ENCODE measurements at regions not wholly inside any gene's neighbourhood (a gene's known extent, or its start where the extent isn't known, plus 50 kb on each side); places are given as distances from the start of the nearest gene placed in this dataset.

DNA sequence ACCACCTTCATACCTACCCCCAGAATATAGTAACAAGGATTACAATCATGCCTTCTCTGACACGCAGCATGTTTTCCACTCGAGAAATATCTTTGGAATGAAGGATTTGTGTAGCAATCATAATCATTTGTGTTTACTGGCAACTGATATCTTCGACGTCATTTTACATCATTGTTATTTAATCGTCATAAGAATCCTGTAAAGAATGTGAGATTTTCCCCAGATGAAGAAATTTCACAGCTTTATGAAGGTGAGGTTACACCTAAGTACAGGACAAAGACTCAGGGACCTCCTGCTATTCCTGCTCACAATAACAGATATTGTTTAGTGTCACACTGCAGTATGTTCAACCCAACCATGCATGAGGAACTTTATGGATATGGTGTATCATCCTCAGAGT, 198.2 kb upstream of the LDB2 start:
- no peak for DNase-seq

DNA sequence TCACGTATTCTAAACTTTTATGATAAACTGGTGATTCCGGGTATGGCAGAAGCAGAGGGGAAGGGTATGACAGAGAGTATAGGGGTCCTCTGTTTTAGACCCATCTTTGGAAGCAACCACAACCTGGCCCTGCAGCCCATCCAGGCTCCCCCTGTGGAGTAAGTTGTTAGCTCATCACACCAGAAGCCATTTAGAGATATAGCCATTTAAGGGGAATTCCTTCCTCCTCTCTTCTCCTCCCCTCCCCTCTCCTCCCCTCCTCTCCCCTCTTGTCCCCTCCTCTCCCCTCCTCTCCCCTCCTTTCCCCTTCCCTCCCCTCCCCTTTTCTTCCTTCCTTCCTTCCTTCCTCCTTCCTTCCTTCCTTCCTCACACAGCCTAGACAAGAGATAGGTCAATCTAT, 197.3 kb upstream of the LDB2 start:
- DNase-seq = no peak

DNA sequence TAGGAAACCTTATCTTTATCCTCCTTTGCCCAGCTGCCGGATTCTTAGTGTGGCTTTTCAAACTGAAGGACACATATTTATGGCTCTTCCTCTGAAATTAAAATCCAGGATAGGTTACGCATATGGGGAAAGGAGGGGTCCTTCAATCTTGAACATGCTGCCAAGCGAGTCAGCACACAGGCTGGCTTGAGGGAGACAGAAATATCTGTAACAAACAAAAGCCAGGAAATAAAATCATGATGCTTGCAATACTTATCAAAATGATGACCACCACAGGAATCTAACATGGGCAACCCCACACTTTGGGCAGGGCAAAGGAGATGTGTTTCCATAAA, 196.4 kb upstream of the LDB2 start:
- no peak for DNase-seq

DNA sequence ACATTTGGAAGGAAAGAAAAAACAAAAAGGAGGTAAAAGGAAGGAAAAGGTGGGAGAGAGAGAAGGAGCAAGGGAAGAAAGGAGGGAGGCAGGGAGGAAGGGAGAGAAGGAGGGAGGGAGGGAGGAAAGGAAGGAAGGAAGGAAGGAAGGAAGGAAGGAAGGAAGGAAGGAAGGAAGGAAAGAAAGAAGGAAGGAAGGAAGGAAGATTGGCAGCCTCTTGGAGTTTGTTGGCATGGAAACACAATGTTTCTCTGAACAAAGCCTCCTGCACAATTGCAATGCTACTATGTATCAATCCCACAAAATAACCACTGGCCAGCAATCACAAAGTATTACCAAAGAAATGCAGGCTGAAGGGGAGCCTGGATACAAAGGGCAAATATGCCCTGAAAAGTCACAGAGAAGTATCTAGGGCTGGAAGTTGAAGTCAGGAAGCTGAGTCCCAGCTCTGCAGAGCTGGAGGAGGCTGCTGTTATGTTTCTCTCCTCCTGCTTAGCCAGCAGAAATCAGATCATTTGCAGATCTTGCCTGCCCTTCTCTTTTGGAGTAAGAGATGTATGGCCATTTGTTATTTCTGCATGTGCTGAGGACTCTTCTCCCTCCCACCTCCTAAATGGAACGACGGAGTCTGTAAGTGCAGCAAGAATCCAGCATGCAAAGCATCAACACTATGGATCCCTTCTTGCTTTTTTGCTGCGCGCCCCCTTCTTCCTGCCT, 195.9 kb upstream of the LDB2 start:
- DNase-seq = no peak

DNA sequence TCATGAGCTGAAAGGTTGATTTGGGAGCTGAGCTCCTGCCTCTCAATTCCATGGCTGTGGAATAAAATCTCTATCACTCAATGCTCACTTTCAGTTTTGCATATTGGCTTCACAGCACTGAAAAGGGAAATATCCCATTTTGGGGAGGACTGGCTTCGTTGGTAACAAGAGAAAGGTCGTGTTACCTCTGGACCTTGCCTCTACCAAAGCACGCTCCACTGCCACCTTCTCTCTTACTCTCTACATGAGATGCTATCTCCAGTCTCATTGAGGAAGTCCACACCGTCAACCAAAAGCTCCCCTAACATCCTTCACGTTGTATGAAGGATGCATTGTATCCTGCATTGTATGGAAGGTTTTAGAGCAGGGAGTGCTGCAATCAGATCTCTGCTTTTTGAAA, 195.0 kb upstream of the LDB2 start:
- no peak for DNase-seq

DNA sequence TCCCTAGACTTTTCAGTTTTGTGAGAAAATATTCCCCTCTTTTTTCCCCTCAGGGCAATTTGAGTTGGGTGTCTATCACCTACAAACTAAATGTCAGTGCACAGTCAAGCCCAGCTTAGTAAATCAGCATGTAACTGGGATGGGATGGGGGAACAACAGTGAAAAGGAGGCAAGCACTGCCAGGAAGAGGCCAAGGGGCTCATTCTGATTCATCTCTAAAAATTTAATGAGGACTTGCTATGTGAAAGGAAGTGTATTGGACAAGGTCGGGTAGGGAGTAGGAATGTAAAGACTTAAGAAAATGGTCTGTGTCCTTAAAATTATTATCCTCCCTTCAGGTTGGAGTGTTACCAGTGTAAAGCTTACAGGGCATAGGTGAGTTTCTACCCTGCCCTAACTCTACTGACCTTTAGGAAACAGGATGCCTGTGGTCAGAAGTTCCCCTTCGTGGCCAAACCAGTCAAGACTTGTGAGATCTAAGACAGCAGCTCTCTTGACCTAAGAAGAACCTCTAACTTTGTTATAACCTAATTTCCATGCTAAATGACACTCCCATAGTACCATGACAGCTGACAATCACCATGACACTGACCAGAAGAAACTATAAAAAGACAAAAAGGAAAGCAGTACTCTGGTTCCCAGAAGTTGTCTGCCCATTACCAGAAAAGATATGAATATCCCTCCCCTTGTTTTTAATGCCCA, 194.4 kb upstream of the LDB2 start:
- DNase-seq = no peak

DNA sequence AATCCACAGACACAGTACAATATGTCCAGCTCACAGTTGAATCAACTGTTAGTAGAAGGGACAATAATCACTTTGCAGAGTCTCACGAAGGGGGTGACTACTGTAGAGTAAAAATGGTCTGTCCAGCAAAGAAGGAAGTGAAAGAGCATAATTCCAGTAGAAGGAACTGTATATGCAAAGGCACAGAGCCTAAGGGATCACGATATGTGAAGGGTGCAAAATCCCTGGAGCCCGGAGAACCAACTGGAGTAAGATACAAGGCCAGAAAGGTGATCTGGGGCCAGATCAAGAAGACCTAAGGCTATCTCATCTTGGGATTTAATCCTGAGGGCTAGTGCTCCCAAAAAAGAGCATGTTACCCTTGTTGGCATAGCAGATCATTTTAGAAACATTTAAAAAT, 192.7 kb upstream of the LDB2 start:
- no peak for DNase-seq

DNA sequence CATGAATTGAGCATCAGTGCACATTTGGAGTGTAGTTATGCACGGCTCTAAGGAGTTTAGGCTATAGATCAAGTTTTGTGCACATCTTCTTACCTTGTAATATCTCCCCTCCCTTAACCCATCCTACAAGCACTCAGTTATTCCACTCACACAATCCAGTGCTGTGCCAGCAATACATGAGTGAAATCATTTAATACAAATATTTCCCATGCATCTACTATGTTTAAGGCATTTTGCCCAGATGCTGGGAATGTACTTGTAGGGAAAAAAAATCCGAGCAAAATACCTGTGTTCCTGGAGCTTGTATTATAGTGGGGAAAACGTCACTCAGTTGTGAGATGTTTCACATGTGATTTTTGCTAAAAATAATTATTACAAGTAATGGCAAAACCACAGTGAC, 191.6 kb upstream of the LDB2 start:
- no peak for DNase-seq

DNA sequence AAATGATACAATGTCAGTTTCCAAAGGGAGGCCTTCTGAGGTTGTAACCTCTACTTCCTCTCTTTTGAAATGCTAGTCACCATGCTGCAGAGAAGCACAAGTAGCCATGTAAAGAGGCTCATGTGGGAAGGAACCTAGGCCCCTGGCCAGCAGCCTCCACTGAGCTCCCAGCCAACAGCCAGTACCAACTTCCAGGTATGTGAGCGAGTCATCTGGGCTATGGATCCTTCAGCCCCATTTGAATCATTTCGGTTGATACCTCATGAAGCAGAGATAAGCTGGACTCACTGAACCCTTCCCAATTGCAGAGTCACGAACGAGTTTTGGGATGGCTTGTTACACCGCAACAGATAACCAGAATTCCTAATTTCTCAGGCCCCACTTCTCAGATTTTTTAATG, 187.0 kb upstream of the LDB2 start:
- DNase-seq = no peak

DNA sequence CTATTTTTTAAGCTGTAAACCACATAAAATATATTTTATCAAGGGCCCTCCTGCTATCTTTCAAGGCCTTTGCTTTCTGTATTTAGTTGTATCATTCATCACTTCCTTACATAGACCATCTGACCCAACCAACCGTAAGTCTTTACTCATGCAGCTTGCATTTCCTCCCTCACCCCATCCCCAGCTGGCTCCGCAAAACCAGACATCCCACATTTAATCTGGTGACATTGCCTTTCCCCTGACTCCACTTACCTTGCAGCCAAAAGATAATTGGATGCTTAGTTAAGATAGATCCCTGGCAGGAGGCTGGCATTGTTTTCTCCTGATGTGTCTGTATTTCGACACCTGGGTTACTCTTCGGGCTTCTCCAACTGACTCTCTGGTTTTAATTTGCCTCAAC, 183.7 kb upstream of the LDB2 start:
- no peak for DNase-seq

DNA sequence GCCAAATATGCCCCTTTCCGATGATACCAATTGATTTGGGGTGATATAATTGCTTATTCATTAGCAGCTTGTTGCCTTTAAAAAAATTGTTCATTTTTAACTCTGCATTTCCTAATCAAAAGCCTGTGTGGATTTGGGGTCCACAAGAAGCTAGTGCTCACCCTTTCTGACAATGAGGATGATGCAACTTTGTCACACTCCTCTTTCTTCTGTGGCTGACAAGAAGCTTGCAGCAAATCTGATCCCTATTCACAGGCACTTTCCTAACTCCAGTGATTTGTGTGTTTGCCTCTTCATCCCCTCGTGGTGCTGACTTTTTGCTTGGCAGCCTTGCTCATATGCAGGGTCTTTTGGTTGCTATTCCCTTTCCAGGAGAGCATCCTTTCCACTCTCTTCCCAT, 182.7 kb upstream of the LDB2 start:
- no peak for DNase-seq

DNA sequence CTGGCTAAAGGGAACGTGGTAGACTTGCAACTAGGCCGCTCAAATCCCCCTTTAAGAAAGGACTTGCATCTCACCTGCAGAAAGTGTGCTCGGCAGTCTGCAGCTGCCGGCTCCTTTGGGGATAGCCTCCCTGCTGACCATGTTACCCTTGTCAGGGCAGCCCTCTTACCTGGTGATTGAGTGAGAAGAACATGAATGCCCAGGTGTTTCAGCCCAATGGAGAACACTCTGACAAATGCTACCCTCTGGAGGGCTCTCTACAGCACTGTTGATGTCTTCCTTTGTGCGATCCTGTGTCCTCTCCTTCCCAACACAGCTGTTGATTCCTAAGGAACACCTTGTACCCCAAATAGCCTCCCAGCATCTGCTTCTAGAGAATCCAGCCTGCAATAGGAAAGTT, 178.7 kb upstream of the LDB2 start:
- DNase-seq = no peak

DNA sequence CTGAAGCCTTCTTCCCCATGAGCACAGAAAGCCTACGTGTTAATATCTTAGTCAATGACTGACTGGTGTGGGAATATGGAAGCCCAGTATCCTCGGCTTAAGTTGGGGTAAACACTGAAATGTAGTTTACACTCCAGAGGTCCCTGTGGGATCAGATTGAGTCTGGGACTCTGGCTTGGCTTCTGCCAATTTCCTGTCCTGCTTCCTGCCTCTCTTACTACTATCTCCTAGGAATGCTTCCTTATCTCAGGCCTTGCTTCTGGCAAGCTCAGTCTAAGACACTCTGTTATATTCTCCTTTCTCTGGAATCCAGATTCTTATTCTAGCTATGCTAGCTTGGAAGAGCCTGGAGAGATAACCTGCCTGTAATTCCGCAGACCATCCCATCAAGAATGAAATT, 174.0 kb upstream of the LDB2 start:
- no peak for DNase-seq

DNA sequence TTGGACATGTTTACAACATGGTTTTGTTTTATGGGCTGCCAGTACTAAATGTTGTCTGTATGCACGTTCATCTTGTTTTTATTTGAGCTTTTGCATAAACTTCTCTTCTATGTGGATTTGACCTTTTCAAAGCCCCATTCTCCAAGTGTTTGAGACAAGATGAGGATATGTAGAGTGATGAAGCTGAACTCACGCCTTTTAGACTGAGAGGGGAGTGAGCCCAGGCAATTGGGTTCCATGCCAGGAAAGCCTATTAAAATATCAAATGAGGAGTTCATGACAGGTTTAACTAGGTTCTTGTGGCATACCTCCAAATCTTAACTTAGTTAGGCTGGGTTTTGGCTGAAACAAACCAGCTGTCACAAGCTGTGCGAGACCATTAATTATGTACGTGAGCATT, 170.4 kb upstream of the LDB2 start:
- no peak for DNase-seq

DNA sequence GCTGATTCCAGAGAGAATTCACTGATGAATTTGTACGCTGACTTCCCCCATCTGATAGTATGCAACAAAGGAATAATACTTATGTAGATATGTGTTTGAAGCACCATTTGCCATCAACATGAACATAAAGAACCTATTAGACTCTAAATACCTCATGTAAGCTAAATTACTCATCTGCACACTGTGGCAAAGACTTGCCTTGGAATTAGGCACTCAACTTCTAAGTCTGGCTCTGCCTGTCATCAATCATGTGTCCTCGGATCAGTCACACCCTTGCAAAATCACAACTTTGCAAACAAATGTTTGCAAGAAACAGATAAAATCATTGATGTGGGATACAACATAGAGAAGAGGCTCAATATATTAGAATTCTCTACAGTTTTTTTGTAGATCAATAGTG, 169.9 kb upstream of the LDB2 start:
- no peak for DNase-seq

DNA sequence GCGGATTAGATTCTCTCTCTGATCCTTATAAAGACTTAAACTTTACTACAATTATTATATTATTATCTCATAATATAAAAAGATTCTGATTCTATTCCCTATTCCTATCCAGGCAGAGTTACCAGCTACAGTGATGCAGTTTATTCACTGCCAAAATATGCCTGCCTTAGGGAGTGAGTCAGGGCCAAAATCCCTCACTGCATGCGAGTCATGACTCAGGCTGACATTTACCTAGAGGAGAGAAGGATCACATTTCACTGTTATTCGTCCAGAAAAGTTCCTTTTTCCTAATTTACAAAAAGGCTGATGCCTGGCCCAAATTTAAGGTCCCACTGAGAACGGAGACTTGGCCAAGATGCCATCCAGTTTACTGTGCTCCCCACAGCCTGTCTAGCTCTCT, 168.5 kb upstream of the LDB2 start:
- DNase-seq = no peak

DNA sequence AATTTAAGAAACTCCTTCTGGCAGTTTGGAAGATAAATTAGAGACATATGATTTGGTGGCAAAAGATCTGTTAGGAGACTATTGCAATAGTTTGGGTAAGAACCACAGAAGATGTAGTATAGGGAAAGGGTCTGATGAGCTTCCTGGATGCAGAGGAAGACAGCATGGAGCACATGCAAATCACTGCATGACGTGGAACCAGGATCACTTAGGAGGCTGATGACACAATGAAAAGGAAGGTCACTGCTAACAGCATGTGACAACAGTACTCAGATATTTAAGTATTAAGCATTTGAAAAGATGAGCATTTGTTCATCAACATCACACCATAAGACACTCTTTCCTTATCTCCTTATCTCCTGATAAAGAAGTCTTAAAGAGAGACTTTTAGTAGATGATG, 167.8 kb upstream of the LDB2 start:
- no peak for DNase-seq

DNA sequence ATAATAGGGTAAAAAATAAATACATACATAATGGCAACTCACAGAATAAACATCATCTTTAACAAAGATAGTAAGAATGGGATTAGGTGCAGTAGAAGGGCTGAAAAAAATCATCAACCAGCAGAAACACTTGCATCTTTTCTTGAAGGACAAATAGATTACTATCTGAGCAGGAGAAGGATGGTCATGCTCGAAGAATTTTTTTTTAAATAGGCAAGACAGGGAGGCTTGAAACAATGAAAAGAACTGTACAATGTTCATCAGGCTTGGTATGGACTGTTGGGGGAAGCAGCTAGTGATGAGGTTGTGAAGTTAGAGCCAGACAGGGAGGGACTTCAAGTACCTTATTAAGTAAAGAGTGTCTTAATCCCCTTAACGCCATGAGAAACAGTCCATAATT, 167.4 kb upstream of the LDB2 start:
- no peak for DNase-seq

DNA sequence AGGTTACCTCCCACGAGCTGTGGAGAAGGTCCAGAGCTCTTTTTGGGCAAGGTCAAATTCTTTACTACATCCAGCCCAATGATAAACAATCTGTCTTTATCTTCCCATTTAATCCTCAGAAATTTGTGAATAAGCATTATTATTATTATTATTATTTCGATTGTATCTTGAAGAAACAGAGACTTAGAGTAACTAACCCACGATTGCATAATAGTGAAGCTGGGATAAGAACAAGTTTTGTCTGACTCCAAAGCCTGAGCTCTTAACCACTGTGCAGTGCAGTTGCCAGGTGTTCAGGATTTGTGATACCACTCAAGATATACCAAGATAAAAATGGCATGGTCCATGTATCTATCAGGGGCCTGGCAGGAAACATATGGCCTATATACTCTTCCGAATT, 166.5 kb upstream of the LDB2 start:
- DNase-seq = no peak

DNA sequence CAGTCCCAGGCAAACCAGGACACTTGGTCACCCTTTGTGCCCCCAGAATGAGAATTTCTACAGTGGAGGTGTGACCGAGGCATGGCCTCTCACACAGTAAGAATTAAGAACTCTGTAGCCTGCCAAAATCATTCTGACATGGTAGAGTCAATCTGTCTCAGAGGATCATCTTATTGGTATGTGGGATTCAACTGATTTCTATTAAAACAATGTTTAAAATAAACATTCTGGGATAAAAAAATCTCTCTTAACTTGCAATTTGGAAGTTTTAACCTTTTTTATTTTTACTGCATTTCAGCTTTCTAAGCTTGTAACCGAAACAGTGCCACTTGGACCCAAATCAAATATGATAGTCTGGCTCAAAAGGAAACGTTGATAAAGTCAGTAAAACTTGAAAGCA, 165.4 kb upstream of the LDB2 start:
- no peak for DNase-seq

DNA sequence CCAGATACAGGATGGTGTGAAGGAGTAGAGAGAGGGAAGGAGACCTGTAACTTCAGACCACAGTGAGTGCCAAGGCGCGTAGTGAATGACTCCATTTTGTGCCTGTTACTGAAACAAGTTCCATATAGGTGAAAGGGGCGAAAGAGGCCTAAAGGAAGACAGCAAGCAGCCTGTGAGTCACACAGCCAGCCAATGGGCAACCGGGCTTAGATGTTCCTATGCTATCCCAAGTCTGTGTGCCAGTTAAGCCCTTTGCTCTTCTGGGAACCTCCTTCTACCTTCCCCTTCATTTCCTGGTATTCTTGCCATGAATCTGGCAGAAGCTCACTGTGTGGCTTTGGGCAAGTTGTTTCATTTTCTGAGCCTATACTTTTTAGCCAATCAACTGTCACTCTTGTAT, 161.8 kb upstream of the LDB2 start:
- DNase-seq = no peak

DNA sequence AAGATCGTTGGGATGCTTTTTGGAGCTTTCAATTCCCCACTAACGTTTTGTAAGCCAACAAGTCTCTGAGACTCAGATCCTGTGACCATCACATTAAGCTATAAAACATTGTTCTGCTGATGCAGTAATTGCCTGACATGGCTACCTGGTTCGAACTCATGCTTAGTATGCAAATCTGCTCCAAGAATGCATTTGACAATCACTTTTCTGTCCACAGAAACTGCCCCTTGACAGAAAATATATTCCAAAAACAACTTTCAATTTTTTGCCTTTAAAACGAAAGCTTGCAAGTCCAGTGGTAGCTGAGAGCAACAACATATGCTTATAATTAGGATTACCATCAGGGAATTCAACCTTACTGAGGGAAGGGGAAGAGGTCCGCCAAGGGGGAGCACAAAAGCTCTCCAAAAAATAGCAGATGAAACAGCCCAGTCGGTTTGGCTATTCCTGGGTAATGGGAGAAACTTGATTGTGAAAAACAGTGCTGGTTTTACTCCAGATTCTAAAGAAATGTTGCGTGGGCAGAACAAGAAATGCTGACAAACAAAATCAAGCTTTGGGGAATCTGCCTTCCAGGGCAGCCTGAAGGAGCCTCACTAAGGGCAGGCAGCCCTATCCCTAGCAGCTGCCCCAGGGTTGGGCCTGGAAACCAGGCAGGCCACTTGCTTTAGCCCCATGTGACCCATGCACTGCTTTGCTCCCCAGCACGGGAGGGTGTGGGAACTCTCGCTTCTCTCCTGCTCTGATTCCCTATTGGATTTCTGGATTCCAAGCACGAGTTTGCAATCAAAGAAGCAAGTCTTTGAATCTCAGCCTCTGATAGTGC, 160.7 kb upstream of the LDB2 start:
- DNase-seq = no peak

DNA sequence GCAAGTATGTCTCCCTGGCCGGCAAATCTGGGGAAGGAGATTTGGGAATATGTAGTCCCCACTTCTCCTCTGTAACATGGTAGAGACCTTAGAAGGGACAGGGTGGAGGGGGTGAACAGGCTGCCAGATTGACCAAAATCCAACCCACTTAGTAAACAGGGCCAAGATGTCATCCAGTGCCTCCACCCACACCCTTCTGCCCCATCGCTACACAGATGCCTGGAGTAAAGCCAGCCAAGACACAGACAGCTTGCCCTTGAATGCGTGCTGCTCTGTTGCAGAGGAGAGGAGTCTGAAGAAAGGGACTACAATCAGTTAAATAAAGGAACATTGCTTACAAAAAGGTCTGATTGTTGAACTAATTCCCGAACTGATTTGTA, 160.1 kb upstream of the LDB2 start:
- no peak for DNase-seq

DNA sequence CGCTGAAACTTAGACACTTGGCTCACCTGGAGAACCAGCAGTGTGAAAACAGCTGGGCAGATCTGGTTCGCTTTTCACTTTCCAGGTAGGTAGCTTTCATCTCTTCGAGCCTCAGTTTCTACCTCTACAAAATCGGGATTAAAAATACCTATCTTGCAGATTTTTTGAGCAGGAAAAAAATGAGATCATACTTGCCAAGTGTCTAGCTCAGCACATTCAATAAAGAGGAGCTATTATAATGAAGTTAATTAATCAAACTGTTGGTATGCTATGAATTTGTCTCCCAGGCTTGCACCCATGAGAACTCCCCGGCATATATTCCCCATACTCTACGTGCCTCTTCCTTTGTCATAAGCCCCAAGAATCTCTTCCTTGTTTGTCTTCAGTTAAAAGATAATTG, 158.6 kb upstream of the LDB2 start:
- no peak for DNase-seq

Measured in suppressor macrophage treated with lipopolysaccharide for 1 hour (primary cell).